Bronchial epithelial cell (primary cell): ENCODE measurements at regions not wholly inside any gene's neighbourhood (a gene's known extent, or its start where the extent isn't known, plus 50 kb on each side); places are given as distances from the start of the nearest gene placed in this dataset.
A peak's percentile ranks its signal among the peaks of the same experiment; 100 is the strongest.

Source experiments
- DNase-seq: peaks from one replicate; pipeline ENCODE4 v3.0.0-alpha.2; 2010; ENCODE audit warnings: low read depth
- FAIRE-seq: peaks from 2 replicates; lab custom pipeline; 2011; peaks lifted over from hg19 to GRCh38; lab: Jason Lieb, UNC
- H3K27me3 ChIP-seq: 2 replicates; pipeline ENCODE4 v1.5.1; 2011; ENCODE audit warnings: low read length; ENCODE audit not compliant: control insufficient read depth, insufficient read depth
- H3K36me3 ChIP-seq: 2 replicates; pipeline ENCODE4 v1.5.1; 2011; ENCODE audit warnings: low read length; ENCODE audit not compliant: control insufficient read depth, insufficient read depth
- H3K4me3 ChIP-seq: 2 replicates; pipeline ENCODE4 v1.5.1; 2011; ENCODE audit warnings: mild to moderate bottlenecking, low read depth, low read length, control low read depth
- CTCF ChIP-seq: IDR thresholded peaks from 2 replicates; pipeline ENCODE4 v1.5.1; 2011; ENCODE audit warnings: mild to moderate bottlenecking, moderate library complexity, low read length, control low read depth, inconsistent platforms; ENCODE audit not compliant: insufficient read depth, severe bottlenecking

GRCh38 chr14:25546826-25547225 lies 496.9 kb upstream of the STXBP6 start:
- H3K36me3 ChIP-seq: no peaks in the 10 kb centered on the region
- no peak for TF ChIP-seq CTCF
- H3K27me3 ChIP-seq: no peaks in the 10 kb centered on the region
- FAIRE-seq (no peak), DNase-seq (no peak)
- H3K4me3 ChIP-seq: no peak overlapping the region

GRCh38 chr14:25537846-25538455 lies 488.0 kb upstream of the STXBP6 start:
- no peak for FAIRE-seq

GRCh38 chr14:25526290-25526689 lies 476.3 kb upstream of the STXBP6 start:
- DNase-seq (no peak), FAIRE-seq (no peak)
- TF ChIP-seq CTCF: no peak
- Histone ChIP-seq H3K4me3 (no peak overlapping the region), H3K27me3 (no peaks in the 10 kb centered on the region), H3K36me3 (no peaks in the 10 kb centered on the region)

More at GRCh38 chr14:25537846-25538455, 488.0 kb upstream of the STXBP6 start:
- H3K27me3 ChIP-seq: no peaks in the 10 kb centered on the region
- H3K4me3 ChIP-seq: no peak overlapping the region
- DNase-seq: peak; percentile 3
- no peaks in the 10 kb centered on the region for H3K36me3 ChIP-seq
- peak; percentile 23 for TF ChIP-seq CTCF

- Histone ChIP-seq H3K36me3 (no peaks in the 10 kb centered on the region), H3K27me3 (no peaks in the 10 kb centered on the region), H3K4me3 (no peak overlapping the region)
- no peak for FAIRE-seq
- no peak for TF ChIP-seq CTCF
- DNase-seq: no peak
These were observed 473.0 kb upstream of the STXBP6 start for GRCh38 chr14:25522926-25523325.

- no peak for TF ChIP-seq CTCF
- H3K27me3 ChIP-seq: no peaks in the 10 kb centered on the region
- FAIRE-seq: no peak
- no peak for DNase-seq
- H3K36me3 ChIP-seq: no peaks in the 10 kb centered on the region
- no peak overlapping the region for H3K4me3 ChIP-seq
These were observed 472.2 kb upstream of the STXBP6 start for GRCh38 chr14:25522116-25522515.

GRCh38 chr14:25521616-25522015 lies 471.7 kb upstream of the STXBP6 start:
- Histone ChIP-seq H3K4me3 (no peak overlapping the region), H3K27me3 (no peaks in the 10 kb centered on the region), H3K36me3 (no peaks in the 10 kb centered on the region)
- no peak for FAIRE-seq
- DNase-seq: no peak
- no peak for TF ChIP-seq CTCF
